HG02970 (cell line): ENCODE measurements at regions not wholly inside any gene's neighbourhood (a gene's known extent, or its start where the extent isn't known, plus 50 kb on each side); places are given as distances from the start of the nearest gene placed in this dataset.
"Not testable (repeated sequence)": the region's sequence is repeated elsewhere in the genome, so short reads cannot be mapped to it uniquely, and the experiment has no call there.

Source experiments
- ATAC-seq: cut with Tn5 transposase; IDR thresholded peaks from one replicate; pipeline ENCODE4 v1.9.1; 2021; ENCODE audit warnings: mild to moderate bottlenecking, moderate library complexity, moderate number of reproducible peaks; ENCODE audit not compliant: unreplicated experiment, low FRiP score

DNA sequence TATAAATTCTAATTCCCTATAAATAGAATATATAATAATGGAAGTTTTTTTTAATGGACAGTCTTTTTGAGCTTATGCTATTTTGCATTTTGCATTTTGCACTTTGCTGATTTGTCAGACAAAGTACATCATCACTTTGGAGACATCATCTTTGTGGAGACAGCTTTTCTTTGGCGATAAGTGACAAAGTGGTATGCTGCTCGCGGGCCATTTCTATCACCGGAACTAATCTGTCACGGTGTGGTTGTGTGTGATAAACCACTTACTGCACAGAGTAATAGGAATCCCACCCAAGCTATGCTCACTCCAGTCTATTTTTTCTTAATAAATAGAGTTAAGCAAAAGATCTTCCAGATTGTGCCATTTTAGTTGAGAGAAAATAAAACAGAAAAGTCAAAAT lies 133.1 kb downstream of the MACIR start:
- no peak for ATAC-seq

GRCh38 chr5:103389846-103390245 lies 131.3 kb downstream of the MACIR start:
- ATAC-seq = no peak

DNA sequence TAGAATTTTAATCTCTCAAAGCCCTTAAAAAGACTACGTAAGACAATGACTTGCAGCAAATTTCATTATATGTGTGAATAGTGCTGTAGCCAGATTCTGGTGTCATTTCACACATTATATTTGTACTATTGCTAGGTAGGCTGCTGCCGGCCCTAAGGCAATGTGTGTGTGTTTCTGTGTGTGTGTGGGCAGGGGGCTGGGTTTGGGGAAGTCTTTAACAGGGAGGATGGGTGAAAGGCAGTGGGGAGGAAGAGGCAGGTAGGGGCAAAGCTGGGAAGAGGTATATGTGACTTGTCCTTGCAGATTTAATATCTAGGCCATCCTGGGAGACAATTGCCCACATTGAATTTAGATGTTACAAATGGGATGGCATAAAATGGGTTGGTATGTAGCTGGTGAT lies 130.8 kb downstream of the MACIR start:
- no peak for ATAC-seq

DNA sequence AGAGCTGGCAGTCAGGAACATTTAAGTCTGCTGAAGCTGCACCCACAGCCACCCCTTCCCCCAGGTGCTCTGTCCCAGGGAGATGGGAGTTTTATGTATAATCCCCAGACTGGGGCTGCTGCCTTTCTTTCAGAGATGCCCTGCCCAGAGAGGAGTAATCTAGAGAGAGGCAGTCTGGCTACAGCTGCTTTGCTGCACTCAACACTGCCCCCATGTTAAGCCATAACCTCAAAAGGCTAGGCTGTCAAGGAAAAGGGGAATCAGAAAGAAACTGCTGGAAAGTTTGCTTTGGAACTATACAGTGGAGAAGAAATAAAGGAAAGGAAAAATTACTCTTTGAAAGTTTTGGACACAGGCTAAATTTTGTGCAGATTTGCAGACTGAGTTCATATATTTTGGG lies 127.2 kb downstream of the MACIR start:
- no peak for ATAC-seq

- not testable (repeated sequence) for ATAC-seq
Observed at GRCh38 chr5:103377638-103378037, 119.1 kb downstream of the MACIR start.

GRCh38 chr5:103375863-103376591 lies 117.5 kb downstream of the MACIR start:
- no peak for ATAC-seq

GRCh38 chr5:103375350-103375749 lies 116.8 kb downstream of the MACIR start:
- no peak for ATAC-seq

DNA sequence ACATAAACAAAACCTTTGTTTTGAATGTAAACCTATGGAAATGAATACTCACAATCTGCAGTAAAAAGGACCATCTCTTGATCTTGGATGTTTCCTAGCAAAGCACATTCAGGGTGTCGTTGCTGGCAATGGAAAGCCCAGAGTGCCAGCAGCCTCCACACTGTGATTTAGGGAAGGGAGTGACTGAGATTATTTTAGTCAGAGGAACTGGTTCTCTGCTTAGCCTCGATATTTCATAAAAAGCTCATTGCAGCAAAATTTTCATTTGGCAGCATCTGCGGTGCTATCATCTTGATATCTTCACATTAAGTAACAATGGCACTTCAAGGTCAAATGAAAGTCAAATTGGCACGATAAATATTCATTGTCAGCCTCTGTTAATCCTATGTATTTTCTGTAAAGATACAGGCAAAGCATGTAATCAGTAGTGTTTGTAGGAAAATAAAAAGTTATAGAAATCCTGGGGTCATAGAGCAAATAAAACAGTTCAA lies 116.0 kb downstream of the MACIR start:
- ATAC-seq = no peak

DNA sequence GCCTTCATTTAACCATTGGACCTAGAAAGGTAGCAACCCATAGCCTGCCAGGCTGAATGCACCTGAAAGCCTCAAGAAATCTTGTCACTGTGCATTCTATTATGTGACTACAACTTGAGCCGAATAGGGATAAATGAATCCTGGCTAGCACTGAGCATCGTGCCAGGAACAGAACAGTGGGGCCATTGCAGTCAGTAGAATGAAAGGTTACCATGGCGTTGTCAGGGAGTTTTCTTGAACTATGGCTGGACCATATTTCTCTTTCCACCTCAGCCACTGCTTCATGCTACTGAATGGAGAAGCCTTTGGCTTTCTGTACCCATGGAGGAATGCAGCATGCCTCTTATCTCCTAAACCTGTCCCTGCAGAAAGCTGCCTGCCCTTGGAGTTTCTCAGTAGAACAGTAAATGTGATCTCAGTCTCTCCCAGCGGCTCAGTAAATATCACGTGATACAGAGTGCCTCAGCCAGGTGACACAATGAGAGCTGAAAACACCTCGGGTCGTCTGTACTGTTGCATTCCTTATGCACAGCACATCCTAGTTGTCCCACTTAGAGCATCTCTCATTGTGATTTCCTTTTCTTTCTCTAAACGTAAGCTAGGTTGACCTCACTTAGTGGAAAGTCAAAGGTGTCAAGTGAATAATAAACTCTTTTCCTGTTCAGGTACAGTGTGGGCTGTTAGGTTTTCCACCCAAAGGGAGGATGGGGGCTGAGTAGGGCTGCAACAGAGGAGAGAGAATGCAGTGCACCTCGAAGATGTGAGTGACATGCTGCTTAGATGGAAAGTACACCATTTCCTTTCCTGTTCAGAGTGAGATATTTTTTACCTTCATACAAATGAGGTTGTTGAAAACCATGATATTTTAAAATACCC lies 115.3 kb downstream of the MACIR start:
- no peak for ATAC-seq

DNA sequence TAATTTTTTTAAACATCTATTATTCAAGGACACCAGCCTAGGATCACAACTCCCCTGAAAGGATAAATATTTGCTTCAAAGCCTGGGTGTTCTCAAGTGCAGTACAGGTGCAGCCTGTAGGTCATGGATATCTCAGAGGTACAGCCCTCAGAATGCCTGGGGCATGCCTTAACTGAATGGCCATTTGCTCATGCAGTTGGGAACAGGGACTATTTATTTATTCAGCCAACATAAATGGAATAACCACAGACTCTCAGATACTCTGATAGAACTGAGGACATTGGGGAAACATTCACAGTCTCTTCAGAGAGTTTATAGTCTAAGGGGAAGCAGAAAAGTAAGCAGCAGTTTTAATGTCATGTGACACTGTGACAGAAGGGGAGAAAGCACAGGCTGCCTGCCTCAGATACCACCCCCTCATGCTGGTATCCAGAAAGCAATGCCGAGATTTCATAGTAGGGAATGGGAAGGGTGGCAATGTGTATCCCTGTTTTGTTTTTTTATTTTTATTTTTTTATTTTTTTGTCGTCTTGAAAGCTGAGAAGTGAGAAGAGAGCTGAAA lies 112.6 kb downstream of the MACIR start:
- no peak for ATAC-seq

- ATAC-seq = no peak
Observed at GRCh38 chr5:103369125-103370120, 110.9 kb downstream of the MACIR start.

- no peak for ATAC-seq
Observed at GRCh38 chr5:103367702-103368101, 109.1 kb downstream of the MACIR start.

DNA sequence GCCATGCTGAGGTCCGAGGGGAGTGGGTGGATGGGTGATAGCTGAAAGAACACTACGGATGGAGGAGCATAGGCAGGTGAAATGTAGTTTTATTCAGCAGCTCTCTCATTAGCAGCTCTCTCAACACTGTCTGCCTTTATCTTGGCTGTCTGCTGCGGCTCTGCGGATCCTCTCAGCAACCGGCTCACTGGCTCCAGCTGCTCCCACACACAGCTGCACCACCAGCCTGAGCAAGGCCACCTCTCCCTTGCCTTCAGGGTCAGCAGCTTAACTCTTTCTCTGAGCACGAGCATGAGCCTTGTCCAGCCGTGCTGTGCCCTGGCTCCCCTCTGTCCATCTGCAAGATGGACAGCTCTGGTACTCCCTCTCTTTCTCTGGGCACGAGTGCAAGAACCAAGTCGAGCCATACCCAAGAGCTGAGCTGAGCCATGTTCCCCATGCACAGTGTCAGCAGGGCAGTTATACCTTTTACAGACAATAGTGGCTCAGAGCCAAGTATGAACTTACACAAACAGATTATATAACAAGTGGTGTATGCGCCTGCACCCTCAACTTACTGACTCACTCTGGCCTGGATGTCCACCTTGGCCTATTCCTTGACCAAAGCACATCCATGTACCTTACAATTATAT lies 108.5 kb downstream of the MACIR start:
- ATAC-seq = no peak

DNA sequence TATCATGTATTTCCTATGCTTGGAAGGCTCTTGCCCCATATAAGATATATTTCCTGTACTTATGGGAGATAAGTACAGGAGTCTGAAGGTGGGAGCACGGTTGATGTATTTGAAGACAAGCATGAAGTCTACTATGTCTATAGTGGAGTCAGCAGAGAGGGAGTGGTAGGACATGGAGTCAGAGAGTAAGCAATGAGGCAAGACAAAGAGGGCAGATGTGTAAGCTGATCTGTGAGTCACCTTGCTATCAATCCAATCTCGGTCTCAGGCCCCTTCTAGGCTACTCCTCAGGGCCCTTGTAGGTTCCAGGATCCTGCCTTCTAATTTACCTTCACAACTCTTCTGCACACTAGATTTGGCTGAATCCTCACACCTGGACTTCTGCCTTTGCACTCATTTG lies 105.5 kb downstream of the MACIR start:
- no peak for ATAC-seq

DNA sequence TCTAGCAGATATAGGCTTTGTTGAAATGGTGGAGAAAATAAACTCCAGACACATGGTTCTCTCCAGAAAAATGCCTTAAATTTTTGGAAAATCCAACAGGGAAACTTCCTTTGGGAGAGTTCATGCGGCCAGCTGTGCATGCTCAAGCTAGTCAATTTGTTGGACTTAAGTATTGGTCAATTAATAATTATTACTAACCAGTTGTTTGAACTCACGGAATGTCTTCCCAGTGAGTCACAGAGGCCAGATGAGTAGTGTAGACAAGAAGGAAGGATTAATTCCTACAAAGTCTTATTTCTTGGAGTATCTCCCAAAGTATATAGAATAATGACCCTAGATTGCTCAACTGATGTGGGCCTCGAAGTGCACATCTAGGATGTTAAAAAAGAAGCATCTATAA lies 103.6 kb downstream of the MACIR start:
- ATAC-seq = no peak

GRCh38 chr5:103360475-103360874 lies 101.9 kb downstream of the MACIR start:
- no peak for ATAC-seq

- no peak for ATAC-seq
Observed at GRCh38 chr5:103358305-103358995, 99.9 kb downstream of the MACIR start.

- ATAC-seq = no peak
Observed at GRCh38 chr5:103357636-103358035, 99.1 kb downstream of the MACIR start.
